ENCODE measurements at regions not wholly inside any gene's neighbourhood (a gene's known extent, or its start where the extent isn't known, plus 50 kb on each side); places are given as distances from the start of the nearest gene placed in this dataset.

- TF ChIP-seq CTCF (conservative IDR thresholded peaks at IDR 0.05; ENCODE audit: low read depth, low read length): no peak
- no peak for TF ChIP-seq EZH2 (IDR thresholded peaks at IDR 0.05; ENCODE audit: low read length, unreplicated experiment)
- TF ChIP-seq EZH2phosphoT487 (IDR thresholded peaks at IDR 0.05; ENCODE audit: borderline replicate concordance, low read length): no peak
Measured at GRCh38 chr2:48249631-48250473, 64.6 kb upstream of the FOXN2 start.

All from PC-3 (cell line).